H1 (cell line): ENCODE measurements at regions not wholly inside any gene's neighbourhood (a gene's known extent, or its start where the extent isn't known, plus 50 kb on each side); places are given as distances from the start of the nearest gene placed in this dataset.

Experiments used
- ATF3 ChIP-seq: IDR thresholded peaks from 2 replicates; pipeline ENCODE4 v1.6.1; 2011; ENCODE audit warnings: low read depth, mild to moderate bottlenecking, low read length; ENCODE audit not compliant: insufficient read depth
- BRCA1 ChIP-seq: IDR thresholded peaks from 2 replicates; pipeline ENCODE4 v1.6.1; 2012; ENCODE audit warnings: low read depth, low read length, improper control_type of control experiment
- CTCF ChIP-seq, 3 experiments: IDR thresholded peaks; 1 replicate in 2 of 3; 2 replicates in 1 of 3; pipeline versions ENCODE4 v1.5.1 to v1.6.1; 2011; ENCODE audit warnings: low read length in 3 of 3, mild to moderate bottlenecking in 3 of 3, inconsistent platforms in 2 of 3, low read depth in 1 of 3, moderate library complexity in 1 of 3; ENCODE audit not compliant: insufficient read depth in 1 of 3; ENCODE audit errors: control extremely low read depth in 1 of 3
- HDAC2 ChIP-seq, 2 experiments: fragments of 300-600 bp in 1 of 2; sonication (generic) in 1 of 2; IDR thresholded peaks; 2 replicates each; pipeline ENCODE4 v1.6.1; 2011 to 2012; ENCODE audit warnings: low read depth in 2 of 2, low read length in 2 of 2, mild to moderate bottlenecking in 2 of 2, moderate library complexity in 2 of 2, borderline replicate concordance in 1 of 2, inconsistent platforms in 1 of 2
- HDAC6 ChIP-seq: IDR thresholded peaks from one replicate; pipeline ENCODE4 v1.7.1; 2012; ENCODE audit warnings: low read depth, mild to moderate bottlenecking, inconsistent platforms, low read length, moderate library complexity
- POLR2AphosphoS5 ChIP-seq: IDR thresholded peaks from 2 replicates; pipeline ENCODE4 v1.6.1; 2011; ENCODE audit warnings: low read depth, low read length
- RFX5 ChIP-seq: IDR thresholded peaks from 2 replicates; pipeline ENCODE4 v1.6.1; 2011; ENCODE audit warnings: low read depth, low read length, improper control_type of control experiment, borderline replicate concordance

- TF ChIP-seq ATF3, result no peak
- no peak for TF ChIP-seq BRCA1
- no peak for TF ChIP-seq HDAC2 (IDR thresholded peaks at IDR 0.05; ENCODE audit: borderline replicate concordance in 1 of 2, low read depth in 2 of 2, low read length in 2 of 2)
- TF ChIP-seq RFX5, result no peak
- TF ChIP-seq CTCF (IDR thresholded peaks at IDR 0.05; ENCODE audit: control extremely low read depth in 1 of 3, insufficient read depth in 1 of 3, low read depth in 1 of 3, low read length in 3 of 3), result no peak
- no peak for TF ChIP-seq HDAC6
- no peak for TF ChIP-seq POLR2AphosphoS5
Measured at GRCh38 chr6:76472858-76473257, 400.4 kb upstream of the IMPG1 start (continued).
